SK-N-SH (cell line): ENCODE measurements at regions not wholly inside any gene's neighbourhood (a gene's known extent, or its start where the extent isn't known, plus 50 kb on each side); places are given as distances from the start of the nearest gene placed in this dataset.

Experiments used
- CTCF ChIA-PET: fragments of 300-600, 350-600 bp; formaldehyde crosslinking; extraction: SDS; loops from one replicate; lab custom pipeline; 2021; lab: Yijun Ruan, JAX
- POLR2A ChIA-PET: fragments of 350-600 bp; sonication (Branson Sonifier 250); formaldehyde crosslinking; extraction: SDS; loops from one replicate; lab custom pipeline; 2020; ENCODE audit warnings: antibody characterized with exemption, inconsistent platforms; lab: Yijun Ruan, JAX
- DNase-seq: peaks from one replicate; pipeline ENCODE4 v3.0.0; 2012
- H2AFZ ChIP-seq: fragments of 200-600 bp; sonication (generic); 2 replicates; pipeline ENCODE4 v1.8.1; 2016; ENCODE audit warnings: antibody characterized with exemption, mild to moderate bottlenecking, low read depth
- H3F3A ChIP-seq: fragments of 200-600 bp; sonication (generic); replicated peaks from 2 replicates; pipeline ENCODE3; 2016; ENCODE audit warnings: antibody characterized with exemption, mild to moderate bottlenecking; ENCODE audit not compliant: insufficient read depth
- H3K27ac ChIP-seq, 2 experiments: fragments of 200-500 bp in 1 of 2; fragments of 200-600 bp in 1 of 2; sonication (Bioruptor generic) in 1 of 2; sonication (generic), shearing (Covaris generic) in 1 of 2; 2 replicates each; pipeline versions ENCODE4 v1.5.1 to v1.6.1; 2014 to 2016; ENCODE audit warnings: low read depth in 2 of 2, inconsistent platforms in 1 of 2, low read length in 1 of 2, mild to moderate bottlenecking in 1 of 2, mixed read lengths in 1 of 2
- H3K27me3 ChIP-seq: fragments of 200-600 bp; sonication (generic), shearing (Covaris generic); 2 replicates; pipeline ENCODE4 v1.6.1; 2016; ENCODE audit warnings: mixed run types; ENCODE audit not compliant: insufficient read depth
- H3K36me3 ChIP-seq, 2 experiments: fragments of 200-500 bp in 1 of 2; fragments of 200-600 bp in 1 of 2; sonication (Bioruptor generic) in 1 of 2; sonication (generic) in 1 of 2; replicated peaks in 1 of 2; 2 replicates each; pipeline versions ENCODE3 to v1.5.1; 2014 to 2016; ENCODE audit warnings: low read length in 1 of 2, mild to moderate bottlenecking in 1 of 2; ENCODE audit not compliant: insufficient read depth in 2 of 2, control insufficient read depth in 1 of 2
- H3K4me1 ChIP-seq, 2 experiments: fragments of 200-500 bp in 1 of 2; fragments of 200-600 bp in 1 of 2; sonication (Bioruptor generic) in 1 of 2; sonication (generic), shearing (Covaris generic) in 1 of 2; 2 replicates each; pipeline versions ENCODE4 v1.5.1 to v1.6.1; 2014 to 2016; ENCODE audit warnings: low read depth in 1 of 2, low read length in 1 of 2, mixed run types in 1 of 2; ENCODE audit not compliant: insufficient read depth in 2 of 2, control insufficient read depth in 1 of 2
- H3K4me2 ChIP-seq: fragments of 200-600 bp; sonication (generic), shearing (Covaris generic); 2 replicates; pipeline ENCODE4 v1.6.1; 2017; ENCODE audit warnings: mixed run types
- H3K4me3 ChIP-seq, 2 experiments: fragments of 200-500 bp in 1 of 2; fragments of 200-600 bp in 1 of 2; sonication (Bioruptor generic) in 1 of 2; sonication (generic), shearing (Covaris generic) in 1 of 2; 2 replicates each; pipeline versions ENCODE4 v1.5.1 to v1.8.1; 2014 to 2016; ENCODE audit warnings: low read depth in 2 of 2, inconsistent platforms in 1 of 2, low read length in 1 of 2, mild to moderate bottlenecking in 1 of 2, mixed read lengths in 1 of 2, moderate library complexity in 1 of 2
- H3K79me2 ChIP-seq: fragments of 200-600 bp; sonication (generic); 2 replicates; pipeline ENCODE4 v1.8.1; 2017; ENCODE audit warnings: mild to moderate bottlenecking; ENCODE audit not compliant: insufficient read depth
- H3K9ac ChIP-seq: fragments of 200-600 bp; sonication (generic); 2 replicates; pipeline ENCODE4 v1.6.1; 2017; ENCODE audit warnings: mixed run types
- H3K9me2 ChIP-seq: fragments of 200-600 bp; sonication (generic); 2 replicates; pipeline ENCODE4 v1.6.1; 2017; ENCODE audit warnings: mixed run types
- H3K9me3 ChIP-seq: fragments of 200-600 bp; sonication (generic); 2 replicates; pipeline ENCODE4 v1.6.1; 2017; ENCODE audit warnings: mixed run types, mild to moderate bottlenecking, moderate library complexity
- H4K20me1 ChIP-seq: fragments of 200-600 bp; sonication (generic); 2 replicates; pipeline ENCODE4 v1.6.1; 2017; ENCODE audit warnings: mild to moderate bottlenecking, mixed run types; ENCODE audit not compliant: insufficient read depth
- CHD2 ChIP-seq: fragments of 150-350 bp; IDR thresholded peaks from 2 replicates; pipeline ENCODE4 v1.6.1; 2018; ENCODE audit warnings: low read length; ENCODE audit not compliant: partially characterized antibody
- EZH2phosphoT487 ChIP-seq: fragments of 200-600 bp; sonication (generic); IDR thresholded peaks from 2 replicates; pipeline ENCODE4 v1.6.1; 2017; ENCODE audit warnings: low read depth, mixed run types, mild to moderate bottlenecking, antibody characterized with exemption, moderate library complexity, borderline replicate concordance
- FOSL2 ChIP-seq: IDR thresholded peaks from 2 replicates; pipeline ENCODE4 v1.4.0; 2012; ENCODE audit warnings: low read depth, mild to moderate bottlenecking, moderate library complexity, borderline replicate concordance
- FOXJ3 ChIP-seq: sonication (generic); formaldehyde crosslinking; IDR thresholded peaks from 2 replicates; pipeline ENCODE4 v1.5.1; 2020; ENCODE audit warnings: mild to moderate bottlenecking, missing genetic modification reagents
- FOXM1 ChIP-seq: IDR thresholded peaks from 2 replicates; pipeline ENCODE4 v1.4.0; 2012; ENCODE audit warnings: low read depth, mild to moderate bottlenecking
- IRF3 ChIP-seq: fragments of 150-350 bp; IDR thresholded peaks from 2 replicates; pipeline ENCODE4 v1.6.1; 2016; ENCODE audit warnings: mild to moderate bottlenecking, low read depth, low read length
- JUND ChIP-seq: IDR thresholded peaks from 2 replicates; pipeline ENCODE4 v1.4.0; 2012
- MAX ChIP-seq: IDR thresholded peaks from 2 replicates; pipeline ENCODE4 v1.4.0; 2012; ENCODE audit warnings: low read depth
- MEF2A ChIP-seq: IDR thresholded peaks from 2 replicates; pipeline ENCODE4 v1.4.0; 2012; ENCODE audit warnings: low read depth, borderline replicate concordance
- MXI1 ChIP-seq: IDR thresholded peaks from 2 replicates; pipeline ENCODE4 v1.6.1; 2012; ENCODE audit warnings: mild to moderate bottlenecking, low read depth, low read length, improper control_type of control experiment
- NRF1 ChIP-seq: IDR thresholded peaks from 2 replicates; pipeline ENCODE4 v1.6.1; 2012; ENCODE audit warnings: low read depth, mild to moderate bottlenecking, low read length
- POLR2AphosphoS5 ChIP-seq: IDR thresholded peaks from 2 replicates; pipeline ENCODE4 v1.6.1; 2012; ENCODE audit warnings: low read depth, low read length
- RAD21 ChIP-seq: IDR thresholded peaks from 2 replicates; pipeline ENCODE4 v1.6.1; 2012; ENCODE audit warnings: mild to moderate bottlenecking, low read length
- RFX5 ChIP-seq: IDR thresholded peaks from 2 replicates; pipeline ENCODE4 v1.6.1; 2012; ENCODE audit warnings: mild to moderate bottlenecking, improper control_type of control experiment, low read length
- USF1 ChIP-seq: IDR thresholded peaks from 2 replicates; pipeline ENCODE4 v1.4.0; 2012; ENCODE audit warnings: low read depth, borderline replicate concordance
- WGBS: methylation state at CpG from one replicate; pipeline ENCODE4 v1.1.6; 2017; ENCODE audit warnings: low lambda C conversion rate; 5-methylcytosine and 5-hydroxymethylcytosine counted together
- TF ChIP-seq, protein P1 (sequence below): IDR thresholded peaks from 2 replicates; pipeline ENCODE4; 2012
- TF ChIP-seq, protein P2 (sequence below): IDR thresholded peaks from 2 replicates; pipeline ENCODE4 v1.4.0; 2012; ENCODE audit warnings: low read depth, borderline replicate concordance

GRCh38 chr5:90233476-90233875 is 176.1 kb downstream of the CETN3 start:
- ChIA-PET CTCF (no interaction called here), POLR2A (no interaction called here)
- Histone ChIP-seq H3K4me2 (no peak overlapping the region), H4K20me1 (no peaks in the 10 kb centered on the region), H3F3A (no peaks in the 10 kb centered on the region), H3K4me3 (no peak overlapping the region), H3K36me3 (no peaks in the 10 kb centered on the region), H3K9me2 (no peaks in the 10 kb centered on the region), H2AFZ (no peak overlapping the region), H3K27me3 (no peaks in the 10 kb centered on the region), H3K9ac (no peak overlapping the region), H3K27ac (no peak overlapping the region), H3K79me2 (no peaks in the 10 kb centered on the region), H3K9me3 (no peaks in the 10 kb centered on the region), H3K4me1 (no peaks in the 10 kb centered on the region)
- no peak for DNase-seq
- 55% methylated on average over 3 of the region's 3 CpGs for WGBS
- no peak for TF ChIP-seq EZH2phosphoT487
- no peak for TF ChIP-seq NRF1
- TF ChIP-seq MXI1: no peak
- TF ChIP-seq MEF2A: no peak
- no peak for TF ChIP-seq RFX5
- TF ChIP-seq CHD2: no peak
- TF ChIP-seq FOSL2: no peak
- TF ChIP-seq, protein P1, sequence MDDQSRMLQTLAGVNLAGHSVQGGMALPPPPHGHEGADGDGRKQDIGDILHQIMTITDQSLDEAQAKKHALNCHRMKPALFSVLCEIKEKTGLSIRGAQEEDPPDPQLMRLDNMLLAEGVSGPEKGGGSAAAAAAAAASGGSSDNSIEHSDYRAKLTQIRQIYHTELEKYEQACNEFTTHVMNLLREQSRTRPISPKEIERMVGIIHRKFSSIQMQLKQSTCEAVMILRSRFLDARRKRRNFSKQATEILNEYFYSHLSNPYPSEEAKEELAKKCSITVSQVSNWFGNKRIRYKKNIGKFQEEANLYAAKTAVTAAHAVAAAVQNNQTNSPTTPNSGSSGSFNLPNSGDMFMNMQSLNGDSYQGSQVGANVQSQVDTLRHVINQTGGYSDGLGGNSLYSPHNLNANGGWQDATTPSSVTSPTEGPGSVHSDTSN: no peak
- no peak for TF ChIP-seq POLR2AphosphoS5
- TF ChIP-seq JUND: no peak
- TF ChIP-seq, protein P2, sequence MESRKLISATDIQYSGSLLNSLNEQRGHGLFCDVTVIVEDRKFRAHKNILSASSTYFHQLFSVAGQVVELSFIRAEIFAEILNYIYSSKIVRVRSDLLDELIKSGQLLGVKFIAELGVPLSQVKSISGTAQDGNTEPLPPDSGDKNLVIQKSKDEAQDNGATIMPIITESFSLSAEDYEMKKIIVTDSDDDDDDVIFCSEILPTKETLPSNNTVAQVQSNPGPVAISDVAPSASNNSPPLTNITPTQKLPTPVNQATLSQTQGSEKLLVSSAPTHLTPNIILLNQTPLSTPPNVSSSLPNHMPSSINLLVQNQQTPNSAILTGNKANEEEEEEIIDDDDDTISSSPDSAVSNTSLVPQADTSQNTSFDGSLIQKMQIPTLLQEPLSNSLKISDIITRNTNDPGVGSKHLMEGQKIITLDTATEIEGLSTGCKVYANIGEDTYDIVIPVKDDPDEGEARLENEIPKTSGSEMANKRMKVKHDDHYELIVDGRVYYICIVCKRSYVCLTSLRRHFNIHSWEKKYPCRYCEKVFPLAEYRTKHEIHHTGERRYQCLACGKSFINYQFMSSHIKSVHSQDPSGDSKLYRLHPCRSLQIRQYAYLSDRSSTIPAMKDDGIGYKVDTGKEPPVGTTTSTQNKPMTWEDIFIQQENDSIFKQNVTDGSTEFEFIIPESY: no peak
- TF ChIP-seq IRF3: no peak
- TF ChIP-seq RAD21: no peak
- TF ChIP-seq USF1: no peak
- no peak for TF ChIP-seq MAX
- no peak for TF ChIP-seq FOXJ3 (CRISPR knock-in tag)
- no peak for TF ChIP-seq FOXM1
